Prostate gland (tissue), 2 donors: ENCODE measurements at regions not wholly inside any gene's neighbourhood (a gene's known extent, or its start where the extent isn't known, plus 50 kb on each side); places are given as distances from the start of the nearest gene placed in this dataset.

ENCODE experiments used
- POLR2A ChIP-seq: fragments of 450-650 bp; IDR thresholded peaks from one replicate; pipeline ENCODE4 v1.6.1; 2016; ENCODE audit warnings: antibody characterized with exemption, mild to moderate bottlenecking
- TF ChIP-seq, protein P1 (sequence below), 4 experiments: fragments of 200-600 bp in 2 of 4; fragments of 450-650 bp in 2 of 4; sonication (generic) in 2 of 4; IDR thresholded peaks; 1 replicate in 3 of 4; 2 replicates in 1 of 4; pipeline ENCODE4 v1.5.1; 2016 to 2019; ENCODE audit warnings: antibody characterized with exemption in 4 of 4, mild to moderate bottlenecking in 2 of 4, moderate library complexity in 2 of 4

DNA sequence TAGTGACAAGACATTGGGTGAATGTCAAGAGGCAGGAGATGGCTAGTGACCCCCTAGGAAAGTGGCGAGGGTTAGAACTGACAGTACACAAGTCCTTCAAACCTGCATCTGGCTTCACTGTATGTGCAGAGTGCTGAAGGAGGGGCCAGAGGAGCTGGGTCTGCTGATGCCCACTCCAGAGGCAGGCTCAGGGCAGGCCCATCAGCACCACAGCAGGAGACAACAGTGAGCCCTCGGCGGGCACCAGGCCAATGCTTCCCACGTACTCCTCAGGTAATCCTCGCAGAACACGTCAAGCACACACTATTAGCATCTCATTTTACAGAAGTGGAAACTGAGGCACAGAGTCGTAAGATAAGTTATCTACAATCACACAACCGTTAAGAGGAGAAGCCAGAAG is 76.1 kb upstream of the SH3PXD2B start:
- TF ChIP-seq POLR2A, result no peak
- TF ChIP-seq, protein P1, sequence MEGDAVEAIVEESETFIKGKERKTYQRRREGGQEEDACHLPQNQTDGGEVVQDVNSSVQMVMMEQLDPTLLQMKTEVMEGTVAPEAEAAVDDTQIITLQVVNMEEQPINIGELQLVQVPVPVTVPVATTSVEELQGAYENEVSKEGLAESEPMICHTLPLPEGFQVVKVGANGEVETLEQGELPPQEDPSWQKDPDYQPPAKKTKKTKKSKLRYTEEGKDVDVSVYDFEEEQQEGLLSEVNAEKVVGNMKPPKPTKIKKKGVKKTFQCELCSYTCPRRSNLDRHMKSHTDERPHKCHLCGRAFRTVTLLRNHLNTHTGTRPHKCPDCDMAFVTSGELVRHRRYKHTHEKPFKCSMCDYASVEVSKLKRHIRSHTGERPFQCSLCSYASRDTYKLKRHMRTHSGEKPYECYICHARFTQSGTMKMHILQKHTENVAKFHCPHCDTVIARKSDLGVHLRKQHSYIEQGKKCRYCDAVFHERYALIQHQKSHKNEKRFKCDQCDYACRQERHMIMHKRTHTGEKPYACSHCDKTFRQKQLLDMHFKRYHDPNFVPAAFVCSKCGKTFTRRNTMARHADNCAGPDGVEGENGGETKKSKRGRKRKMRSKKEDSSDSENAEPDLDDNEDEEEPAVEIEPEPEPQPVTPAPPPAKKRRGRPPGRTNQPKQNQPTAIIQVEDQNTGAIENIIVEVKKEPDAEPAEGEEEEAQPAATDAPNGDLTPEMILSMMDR (IDR thresholded peaks at IDR 0.05), result no peak
